HG03103 (cell line): ENCODE measurements at regions not wholly inside any gene's neighbourhood (a gene's known extent, or its start where the extent isn't known, plus 50 kb on each side); places are given as distances from the start of the nearest gene placed in this dataset.
"Not testable (repeated sequence)": the region's sequence is repeated elsewhere in the genome, so short reads cannot be mapped to it uniquely, and the experiment has no call there.

Experiments
- ATAC-seq: cut with Tn5 transposase; IDR thresholded peaks from one replicate; pipeline ENCODE4 v1.9.1; 2021; ENCODE audit warnings: low read depth; ENCODE audit not compliant: unreplicated experiment

GRCh38 chrX:129361576-129361975, 161.7 kb downstream of the SMARCA1 start:
- ATAC-seq, result no peak

- ATAC-seq, result peak; percentile 90
Measured at GRCh38 chrX:129360175-129360574, 163.1 kb downstream of the SMARCA1 start.

- no peak for ATAC-seq
Measured at GRCh38 chrX:129359269-129359668, 164.0 kb downstream of the SMARCA1 start.

GRCh38 chrX:129357428-129357827, 165.9 kb downstream of the SMARCA1 start:
- ATAC-seq, result not testable (repeated sequence)

GRCh38 chrX:129347291-129347690, 176.0 kb downstream of the SMARCA1 start:
- ATAC-seq, result peak; percentile 83

- ATAC-seq, result no peak
Measured at GRCh38 chrX:129346574-129346973, 176.7 kb downstream of the SMARCA1 start.

- not testable (repeated sequence) for ATAC-seq
Measured at GRCh38 chrX:129337264-129337663, 186.0 kb downstream of the SMARCA1 start.

GRCh38 chrX:129323115-129323514, 200.2 kb downstream of the SMARCA1 start:
- ATAC-seq, result no peak

GRCh38 chrX:129318375-129318774, 204.9 kb downstream of the SMARCA1 start:
- ATAC-seq, result no peak

- ATAC-seq, result no peak
Measured at GRCh38 chrX:129316461-129316860, 206.8 kb downstream of the SMARCA1 start.

- ATAC-seq, result no peak
Measured at GRCh38 chrX:129310000-129310399, 213.3 kb downstream of the SMARCA1 start.

GRCh38 chrX:129262912-129263311, 260.4 kb downstream of the SMARCA1 start:
- no peak for ATAC-seq

GRCh38 chrX:129255516-129255915, 267.8 kb downstream of the SMARCA1 start:
- ATAC-seq, result not testable (repeated sequence)

GRCh38 chrX:129249563-129249962, 273.7 kb downstream of the SMARCA1 start:
- ATAC-seq, result no peak

- no peak for ATAC-seq
Measured at GRCh38 chrX:129247642-129248041, 275.6 kb downstream of the SMARCA1 start.

GRCh38 chrX:129239371-129239770, 283.9 kb downstream of the SMARCA1 start:
- ATAC-seq, result no peak

GRCh38 chrX:129238011-129238410, 285.3 kb downstream of the SMARCA1 start:
- no peak for ATAC-seq

- no peak for ATAC-seq
Measured at GRCh38 chrX:129235903-129236302, 287.4 kb downstream of the SMARCA1 start.

GRCh38 chrX:129233786-129234185, 289.5 kb downstream of the SMARCA1 start:
- no peak for ATAC-seq

GRCh38 chrX:129230850-129231512, 292.3 kb downstream of the SMARCA1 start:
- ATAC-seq, result no peak

- ATAC-seq, result no peak
Measured at GRCh38 chrX:129230168-129230567, 293.1 kb downstream of the SMARCA1 start.

- ATAC-seq, result no peak
Measured at GRCh38 chrX:129227366-129227765, 295.9 kb downstream of the SMARCA1 start.

GRCh38 chrX:129193357-129193756, 329.9 kb downstream of the SMARCA1 start:
- ATAC-seq, result no peak
